ENCODE measurements at regions not wholly inside any gene's neighbourhood (a gene's known extent, or its start where the extent isn't known, plus 50 kb on each side); places are given as distances from the start of the nearest gene placed in this dataset.
"Not testable (repeated sequence)": the region's sequence is repeated elsewhere in the genome, so short reads cannot be mapped to it uniquely, and the experiment has no call there.

GRCh38 chr15:69552057-69552815, 99.6 kb downstream of the RPLP1 start:
- intact Hi-C loops (cut with micrococcal nuclease): no loop called here

DNA sequence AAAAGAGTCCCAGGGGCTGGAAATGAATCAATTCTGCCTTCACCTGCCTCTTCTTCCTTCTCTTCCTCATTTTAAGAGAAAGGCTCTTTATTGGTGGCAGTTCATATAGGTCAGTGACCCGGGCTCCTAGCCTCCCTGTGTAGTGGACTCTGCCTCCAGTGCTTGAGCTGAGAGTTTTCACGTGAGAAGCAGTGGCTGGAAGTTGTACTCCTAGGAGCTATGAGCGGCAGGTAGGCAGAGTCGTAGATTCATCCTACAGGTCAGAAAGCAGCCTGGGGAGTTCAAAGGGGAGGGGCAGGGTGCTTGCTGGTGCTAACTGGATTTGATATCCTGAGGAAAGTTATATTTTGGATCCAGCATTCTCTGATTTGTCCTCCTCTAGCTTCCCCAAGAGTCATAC, 101.1 kb downstream of the RPLP1 start:
- intact Hi-C loops (cut with micrococcal nuclease): no loop called here

GRCh38 chr15:69554279-69554961, 101.8 kb downstream of the RPLP1 start:
- intact Hi-C loops (cut with micrococcal nuclease): no loop called here

GRCh38 chr15:69555080-69555479, 102.5 kb downstream of the RPLP1 start:
- intact Hi-C loops (cut with micrococcal nuclease): no loop called here

- intact Hi-C loops (cut with micrococcal nuclease): no loop called here
These were observed 103.7 kb downstream of the RPLP1 start for GRCh38 chr15:69556344-69556743.

DNA sequence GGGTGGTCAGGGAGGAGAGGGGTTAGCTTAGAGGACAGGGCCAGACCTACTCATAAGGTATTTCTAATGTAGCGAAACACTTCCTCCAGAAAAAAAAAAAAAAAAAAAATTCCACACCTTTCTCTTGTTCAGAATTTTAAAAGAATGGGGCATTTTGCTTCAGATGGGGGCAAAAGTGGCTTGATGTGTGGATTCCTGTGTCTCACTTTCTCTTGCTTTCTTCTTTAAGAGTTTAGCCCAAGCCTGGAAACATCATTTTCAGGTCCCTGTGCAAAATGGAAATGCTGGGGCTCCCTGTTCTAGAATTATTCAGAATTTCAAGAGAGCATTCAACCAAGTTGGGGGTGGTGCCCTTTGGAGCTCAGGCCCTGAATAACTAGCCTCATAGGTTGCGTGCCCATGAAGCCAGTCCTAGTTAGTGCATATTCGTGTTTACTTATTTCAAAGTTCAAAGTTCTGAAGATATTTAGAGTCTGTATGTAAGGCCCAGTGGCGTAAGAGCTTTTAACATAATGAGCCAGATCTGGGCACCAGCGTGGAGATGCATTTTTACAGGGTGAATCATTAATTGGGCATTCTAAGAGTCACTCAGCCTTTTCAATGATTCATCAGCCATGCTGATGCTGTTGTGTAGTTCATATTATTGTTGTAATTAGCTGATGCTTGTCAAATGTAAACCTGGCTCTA, 104.5 kb downstream of the RPLP1 start:
- intact Hi-C loops (cut with micrococcal nuclease): no loop called here

DNA sequence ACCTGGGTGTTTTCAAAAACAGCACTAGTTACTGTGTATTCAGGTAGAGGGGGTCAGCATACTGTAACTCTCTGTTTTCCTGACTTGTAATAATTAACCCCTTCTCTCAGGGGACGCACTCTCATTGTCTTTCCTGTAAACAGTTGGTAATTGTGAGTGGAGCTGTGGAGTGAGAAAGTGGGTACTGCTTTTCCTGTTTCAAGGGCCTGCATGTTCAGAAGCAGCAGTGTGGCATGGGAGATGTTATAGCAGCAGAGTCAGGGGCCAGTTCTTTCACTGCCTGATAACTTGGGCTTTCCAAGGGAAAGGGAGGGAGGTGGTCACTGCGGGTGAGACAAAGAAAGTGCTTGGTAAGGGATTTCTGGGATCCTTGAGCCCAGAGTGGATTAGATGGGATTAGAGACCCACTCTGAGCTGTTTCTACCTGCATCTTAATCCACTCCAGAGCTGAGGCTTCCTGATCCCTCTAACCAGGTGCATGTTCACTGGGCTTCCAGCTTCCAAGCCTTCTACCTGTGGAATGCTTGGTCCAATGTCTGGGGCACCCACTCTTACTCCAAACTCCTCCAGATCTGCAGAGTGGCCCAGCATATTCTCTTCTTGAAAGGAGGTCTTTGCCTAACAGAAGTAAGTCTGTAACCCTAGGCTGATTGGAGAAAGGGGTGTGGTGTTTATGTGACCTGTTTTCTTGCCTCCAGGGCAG, 105.2 kb downstream of the RPLP1 start:
- intact Hi-C loops (cut with micrococcal nuclease): no loop called here

DNA sequence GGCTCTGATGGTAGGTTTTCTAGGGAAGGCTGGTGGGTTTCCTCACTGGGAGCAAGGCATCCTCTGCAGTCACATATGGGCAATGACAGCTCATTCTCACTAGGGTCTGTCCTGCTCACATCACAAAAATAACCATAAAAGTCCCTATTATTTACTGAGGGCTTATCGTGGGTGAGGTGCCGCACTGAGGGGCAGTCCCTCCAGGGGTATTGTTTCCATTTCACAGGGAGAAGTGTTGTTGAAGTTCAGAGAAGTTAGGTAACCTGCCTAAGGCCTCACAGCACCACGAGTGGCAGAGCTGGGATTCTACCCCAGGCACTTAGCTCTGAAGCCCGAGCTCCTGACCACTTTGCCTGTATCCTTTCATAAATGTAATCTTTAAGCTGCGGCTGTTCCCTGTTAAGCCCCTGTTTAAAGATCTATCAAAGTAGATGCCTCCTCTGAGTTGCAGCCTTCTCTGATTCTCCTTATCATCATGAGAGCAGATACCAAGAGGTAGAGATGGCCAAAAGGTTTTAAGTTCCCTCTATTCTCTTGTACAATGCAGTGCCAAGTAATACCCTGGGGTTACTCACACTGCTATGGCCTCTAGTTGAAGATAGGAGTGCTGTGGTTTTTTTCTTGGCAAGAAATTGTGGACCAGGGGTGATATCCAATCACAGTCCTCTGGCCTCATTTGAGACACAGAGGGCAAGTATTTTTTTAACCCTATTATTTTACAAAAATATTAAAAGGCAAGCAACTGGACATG, 107.0 kb downstream of the RPLP1 start:
- intact Hi-C loops (cut with micrococcal nuclease): no loop called here

DNA sequence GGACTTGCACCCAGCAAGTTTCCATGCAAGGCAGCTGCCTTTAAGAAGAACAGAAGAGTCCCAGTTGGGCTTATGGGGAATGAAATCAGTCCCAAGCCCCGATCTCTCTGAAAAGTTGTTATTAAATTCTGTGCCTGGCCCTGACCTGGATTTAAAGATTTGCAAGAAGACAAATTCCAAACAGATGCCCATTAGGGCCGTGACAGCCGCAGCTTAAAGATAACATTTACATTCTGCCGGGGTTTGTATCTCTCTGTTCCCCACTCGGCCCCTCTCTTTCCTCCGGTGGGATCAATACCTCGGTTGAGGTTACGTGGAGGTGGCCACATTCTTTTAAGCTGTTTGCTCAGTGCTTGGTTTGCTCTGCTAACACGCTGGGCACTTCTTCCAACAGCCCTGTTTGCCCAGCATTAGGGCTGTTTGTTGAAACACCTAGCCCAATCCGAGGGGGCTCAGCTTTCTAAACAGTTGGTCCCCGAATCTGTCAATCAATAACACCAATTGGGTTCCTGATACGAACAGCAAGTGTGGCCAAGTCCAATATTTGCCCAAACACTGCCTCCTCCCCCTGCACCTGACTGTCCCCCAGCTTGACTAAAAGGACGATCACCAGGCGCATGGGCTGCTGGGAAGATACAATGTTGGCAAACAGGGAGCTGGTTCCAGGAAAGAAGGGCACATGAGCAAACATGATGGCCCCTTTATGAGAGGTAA, 108.6 kb downstream of the RPLP1 start:
- intact Hi-C loops (cut with micrococcal nuclease): no loop called here

DNA sequence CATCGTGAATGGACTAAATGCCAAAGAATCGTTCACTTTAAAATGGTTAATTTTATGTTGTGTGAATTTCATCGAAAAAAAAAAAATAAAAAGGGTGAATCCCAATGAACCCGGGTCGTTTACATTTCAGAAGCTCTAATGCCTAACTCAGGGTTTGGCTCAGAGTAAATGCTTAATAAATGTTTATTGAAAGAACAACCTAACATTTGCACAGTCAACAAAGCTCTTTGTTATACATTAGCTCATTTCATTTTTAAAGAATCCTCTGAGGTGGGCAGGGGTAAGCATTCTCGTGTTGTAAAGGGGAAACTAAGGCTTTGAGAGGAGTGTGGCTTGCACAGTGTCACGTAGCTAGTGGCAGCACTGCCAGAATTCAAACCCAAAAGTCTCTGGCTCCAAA, 109.5 kb downstream of the RPLP1 start:
- intact Hi-C loops (cut with micrococcal nuclease): no loop called here

GRCh38 chr15:69562564-69562963, 109.9 kb downstream of the RPLP1 start:
- intact Hi-C loops (cut with micrococcal nuclease): no loop called here

GRCh38 chr15:69565066-69565655, 112.5 kb downstream of the RPLP1 start:
- intact Hi-C loops (cut with micrococcal nuclease): no loop called here

DNA sequence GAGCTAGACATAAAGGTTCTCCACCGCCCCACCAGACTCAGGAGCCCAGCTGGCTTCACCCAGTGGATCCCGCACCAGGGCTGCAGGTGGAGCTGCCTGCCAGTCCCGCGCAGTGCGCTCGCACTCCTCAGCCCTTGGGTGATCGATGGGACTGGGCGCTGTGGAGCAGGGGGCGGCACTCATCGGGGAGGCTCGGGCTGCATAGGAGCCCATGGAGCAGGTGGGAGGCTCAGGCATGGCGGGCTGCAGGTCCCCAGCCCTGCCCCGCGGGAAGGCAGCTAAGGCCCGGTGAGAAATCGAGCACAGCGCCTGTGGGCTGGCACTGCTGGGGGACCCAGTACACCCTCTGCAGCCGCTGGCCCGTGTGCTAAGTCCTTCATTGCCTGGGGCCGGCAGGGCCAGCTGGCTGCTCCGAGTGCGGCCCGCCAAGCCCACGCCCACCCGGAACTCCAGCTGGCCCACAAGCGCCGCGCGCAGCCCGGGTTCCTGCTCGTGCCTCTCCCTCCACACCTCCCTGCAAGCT, 114.7 kb downstream of the RPLP1 start:
- intact Hi-C loops (cut with micrococcal nuclease): not testable (repeated sequence)

- intact Hi-C loops (cut with micrococcal nuclease): no loop called here
These were observed 115.8 kb downstream of the RPLP1 start for GRCh38 chr15:69568173-69569009.

- intact Hi-C loops (cut with micrococcal nuclease): loop anchor here (10.0 kb wide), 1 partner anchor 754 kb away; no protein-coding TSS in a partner anchor
These were observed 117.8 kb downstream of the RPLP1 start for GRCh38 chr15:69570454-69570853.

- intact Hi-C loops (cut with micrococcal nuclease): loop anchor here (10.0 kb wide), 1 partner anchor 754 kb away; no protein-coding TSS in a partner anchor
These were observed 118.4 kb downstream of the RPLP1 start for GRCh38 chr15:69570997-69571396.

GRCh38 chr15:69573278-69573677, 120.7 kb downstream of the RPLP1 start:
- intact Hi-C loops (cut with micrococcal nuclease): loop anchor here (10.0 kb wide), 1 partner anchor 752 kb away; no protein-coding TSS in a partner anchor

DNA sequence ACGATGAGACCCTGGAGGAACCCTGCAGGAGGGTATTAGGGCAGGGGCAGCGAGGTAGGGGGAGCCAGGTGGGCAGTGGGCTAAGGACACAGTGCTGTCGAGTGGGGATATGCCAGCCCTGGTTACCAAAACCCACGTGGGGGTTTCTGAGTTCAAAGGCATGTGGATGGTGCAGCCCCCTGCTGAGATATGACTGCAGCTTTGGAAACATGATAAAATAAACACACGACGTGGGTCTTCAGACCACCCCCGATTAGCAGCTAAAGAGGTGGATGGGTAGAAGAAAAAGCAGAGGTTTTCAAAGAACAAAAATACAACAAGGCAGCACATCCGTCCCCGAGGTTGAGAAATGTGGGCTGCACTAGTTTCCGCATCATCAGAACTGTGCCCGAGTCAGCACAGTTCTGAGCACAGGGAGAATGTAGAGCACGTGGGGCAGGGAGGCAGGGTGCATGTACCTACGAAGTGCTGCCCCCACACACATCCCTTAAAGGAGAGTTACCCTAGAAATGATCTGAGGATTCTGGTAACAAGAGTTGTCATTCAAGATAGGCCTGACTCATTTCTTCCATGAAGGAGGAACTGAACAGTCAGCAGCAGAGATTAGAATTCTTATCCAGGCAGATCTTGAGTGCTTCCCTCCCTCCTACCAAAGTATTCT, 121.3 kb downstream of the RPLP1 start:
- intact Hi-C loops (cut with micrococcal nuclease): loop anchor here (2.0 to 10.0 kb wide), 2 partner anchors 141 to 751 kb away; no protein-coding TSS in a partner anchor
